ENCODE measurements at regions not wholly inside any gene's neighbourhood (a gene's known extent, or its start where the extent isn't known, plus 50 kb on each side); places are given as distances from the start of the nearest gene placed in this dataset.

- H3K4me3 ChIP-seq (ENCODE audit: control insufficient read depth, low read depth, low read length): no peak overlapping the region
- no peak for DNase-seq (ENCODE audit: low read depth)
- TF ChIP-seq CTCF (conservative IDR thresholded peaks at IDR 0.05; ENCODE audit: control insufficient read depth, insufficient read depth, low read depth, low read length): no peak
Measured at GRCh38 chr16:61042737-61043136, 993.5 kb downstream of the CDH8 start.

- H3K4me3 ChIP-seq (ENCODE audit: control insufficient read depth, low read depth, low read length): no peak overlapping the region
- no peak for TF ChIP-seq CTCF (conservative IDR thresholded peaks at IDR 0.05; ENCODE audit: control insufficient read depth, insufficient read depth, low read depth, low read length)
- no peak for DNase-seq (ENCODE audit: low read depth)
Measured at GRCh38 chr16:61030616-61031015, 1005.6 kb downstream of the CDH8 start.

- DNase-seq (ENCODE audit: low read depth): no peak
- no peak overlapping the region for H3K4me3 ChIP-seq (ENCODE audit: control insufficient read depth, low read depth, low read length)
- TF ChIP-seq CTCF (conservative IDR thresholded peaks at IDR 0.05; ENCODE audit: control insufficient read depth, insufficient read depth, low read depth, low read length): no peak
Measured at GRCh38 chr16:61024180-61024900, 1011.9 kb downstream of the CDH8 start.

DNA sequence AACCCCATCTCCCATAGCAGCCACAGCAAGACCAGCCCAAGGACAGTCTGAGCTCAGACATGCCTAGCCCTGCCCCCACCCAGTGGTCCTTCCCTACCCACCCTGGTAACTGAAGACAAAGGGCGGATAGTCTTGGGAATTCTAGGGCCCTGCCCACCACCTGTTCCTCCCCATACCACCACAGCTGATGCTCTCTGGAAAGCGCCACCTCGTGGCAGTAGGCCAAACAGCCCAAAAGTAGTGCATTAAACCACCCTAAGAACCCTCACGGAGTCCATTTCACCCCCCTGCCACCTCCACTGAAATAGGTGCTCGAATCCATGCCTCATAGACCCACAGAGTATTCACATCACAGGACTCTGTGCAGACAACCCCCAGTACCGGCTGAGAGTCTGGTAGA lies 1021.4 kb downstream of the CDH8 start:
- H3K4me3 ChIP-seq (ENCODE audit: control insufficient read depth, low read depth, low read length): no peak overlapping the region
- TF ChIP-seq CTCF (conservative IDR thresholded peaks at IDR 0.05; ENCODE audit: control insufficient read depth, insufficient read depth, low read depth, low read length): no peak
- DNase-seq (ENCODE audit: low read depth): no peak

- no peak for DNase-seq (ENCODE audit: low read depth)
- TF ChIP-seq CTCF (conservative IDR thresholded peaks at IDR 0.05; ENCODE audit: control insufficient read depth, insufficient read depth, low read depth, low read length): no peak
- H3K4me3 ChIP-seq (ENCODE audit: control insufficient read depth, low read depth, low read length): no peak overlapping the region
Measured at GRCh38 chr16:61007694-61008093, 1028.5 kb downstream of the CDH8 start.

- no peak overlapping the region for H3K4me3 ChIP-seq (ENCODE audit: control insufficient read depth, low read depth, low read length)
- no peak for DNase-seq (ENCODE audit: low read depth)
- TF ChIP-seq CTCF (conservative IDR thresholded peaks at IDR 0.05; ENCODE audit: control insufficient read depth, insufficient read depth, low read depth, low read length): no peak
Measured at GRCh38 chr16:61005952-61006351, 1030.3 kb downstream of the CDH8 start.
